T-cell (primary cell): ENCODE measurements at regions not wholly inside any gene's neighbourhood (a gene's known extent, or its start where the extent isn't known, plus 50 kb on each side); places are given as distances from the start of the nearest gene placed in this dataset.

Source experiments
- ATAC-seq, 4 experiments: fragments of 200-7000 bp in 3 of 4; fragments of 150-1000 bp in 1 of 4; cut with Tn5 transposase; replicated peaks in 1 of 4; 1 replicate in 3 of 4; 2 replicates in 1 of 4; pipeline ENCODE4 v1.10.0; 2021; ENCODE audit warnings: moderate library complexity in 3 of 4, mild to moderate bottlenecking in 2 of 4, moderate number of reproducible peaks in 1 of 4
- CTCF ChIA-PET, 2 donors: fragments of 300-600 bp; sonication (Branson Sonifier 250); formaldehyde crosslinking; loops; one replicate each; lab custom pipeline; 2022; ENCODE audit warnings: antibody characterized with exemption in 2 of 2; lab: Charles Lee
- POLR2A ChIA-PET, 2 donors: fragments of 300-600 bp; sonication (Branson Sonifier 250); formaldehyde crosslinking; loops; one replicate each; lab custom pipeline; 2022; ENCODE audit warnings: antibody characterized with exemption in 2 of 2; lab: Charles Lee
- DNase-seq, 35 experiments: peaks; one replicate each; pipeline versions ENCODE4 v3.0.0 to v3.0.0-alpha.2; 2013 to 2023
- H3K27ac ChIP-seq: one replicate; pipeline ENCODE4 v1.5.1; 2013; ENCODE audit warnings: low read length
- H3K27me3 ChIP-seq, 2 experiments: replicated peaks in 1 of 2; 1 replicate in 1 of 2; 2 replicates in 1 of 2; pipeline versions ENCODE4 v1.6.1 to v1.7.0; 2013; ENCODE audit warnings: low read length in 1 of 2, mixed read lengths in 1 of 2; ENCODE audit not compliant: control insufficient read depth in 2 of 2, insufficient read depth in 2 of 2; ENCODE audit errors: extremely low read depth in 1 of 2
- H3K36me3 ChIP-seq, 2 donors: 1 replicate in 1 of 2; 2 replicates in 1 of 2; pipeline versions ENCODE4 v1.6.1 to v1.7.0; 2013; ENCODE audit warnings: low read length in 1 of 2; ENCODE audit not compliant: control insufficient read depth in 2 of 2, insufficient read depth in 1 of 2; ENCODE audit errors: extremely low read depth in 1 of 2
- H3K4me1 ChIP-seq, 2 experiments: 1 replicate in 1 of 2; 2 replicates in 1 of 2; pipeline versions ENCODE4 v1.6.1 to v1.7.0; 2013; ENCODE audit warnings: low read length in 2 of 2, mixed read lengths in 1 of 2; ENCODE audit not compliant: insufficient read depth in 2 of 2, control insufficient read depth in 1 of 2; ENCODE audit errors: extremely low read depth in 1 of 2
- H3K4me3 ChIP-seq, 2 donors: 1 replicate in 1 of 2; 2 replicates in 1 of 2; pipeline versions ENCODE4 v1.5.1 to v1.7.0; 2013; ENCODE audit warnings: mild to moderate bottlenecking in 2 of 2, low read length in 1 of 2, moderate library complexity in 1 of 2; ENCODE audit not compliant: control insufficient read depth in 1 of 2; ENCODE audit errors: extremely low read depth in 1 of 2
- H3K9me3 ChIP-seq: 2 replicates; pipeline ENCODE4 v1.7.0; 2013
- H3K27ac Mint-ChIP-seq, 2 donors: one replicate each; pipeline ENCODE4 v1.8.0; 2020 to 2021; ENCODE audit warnings: mild to moderate bottlenecking in 2 of 2, mixed read lengths in 2 of 2
- H3K27me3 Mint-ChIP-seq, 2 donors: one replicate each; pipeline ENCODE4 v1.8.0; 2021 to 2022; ENCODE audit warnings: mixed read lengths in 2 of 2
- H3K36me3 Mint-ChIP-seq: one replicate; pipeline ENCODE4 v1.8.0; 2021; ENCODE audit warnings: mixed read lengths
- H3K4me1 Mint-ChIP-seq, 3 donors: one replicate each; pipeline ENCODE4 v1.8.0; 2020 to 2022; ENCODE audit warnings: mixed read lengths in 3 of 3, mild to moderate bottlenecking in 1 of 3
- H3K4me3 Mint-ChIP-seq, 3 donors: one replicate each; pipeline ENCODE4 v1.8.0; 2020 to 2022; ENCODE audit warnings: mild to moderate bottlenecking in 3 of 3, mixed read lengths in 3 of 3, moderate library complexity in 3 of 3
- H3K9me3 Mint-ChIP-seq, 3 donors: one replicate each; pipeline ENCODE4 v1.8.0; 2020 to 2022; ENCODE audit warnings: mixed read lengths in 3 of 3
- WGBS: methylation state at CpG from one replicate; pipeline ENCODE4 v1.1.5; 2013; ENCODE audit warnings: missing lambda C conversion rate; ENCODE audit not compliant: insufficient coverage; 5-methylcytosine and 5-hydroxymethylcytosine counted together

GRCh38 chr4:123994917-123995316, 598.3 kb downstream of the SPRY1 start:
- no peak overlapping the region for H3K27ac ChIP-seq
- WGBS = no CpG with 5 or more reads among the region's 2 CpGs
- DNase-seq = no peak
- ATAC-seq = no peak
- Mint-ChIP-seq H3K9me3 (no peaks in the 10 kb centered on the region), H3K27me3 (no peaks in the 10 kb centered on the region), H3K4me1 (no peaks in the 10 kb centered on the region), H3K36me3 (no peaks in the 10 kb centered on the region), H3K27ac (no peak overlapping the region), H3K4me3 (no peak overlapping the region)
- no peaks in the 10 kb centered on the region for H3K4me1 ChIP-seq
- ChIA-PET CTCF (interaction anchor here in 1 of 2 donors (0.7 kb wide), 1 partner anchor 13 kb away, joined by 3 read pairs; no protein-coding TSS in a partner anchor), POLR2A (no interaction called here)
- H3K27me3 ChIP-seq = no peaks in the 10 kb centered on the region
- no peak overlapping the region for H3K4me3 ChIP-seq
- no peaks in the 10 kb centered on the region for H3K36me3 ChIP-seq
- no peaks in the 10 kb centered on the region for H3K9me3 ChIP-seq

DNA sequence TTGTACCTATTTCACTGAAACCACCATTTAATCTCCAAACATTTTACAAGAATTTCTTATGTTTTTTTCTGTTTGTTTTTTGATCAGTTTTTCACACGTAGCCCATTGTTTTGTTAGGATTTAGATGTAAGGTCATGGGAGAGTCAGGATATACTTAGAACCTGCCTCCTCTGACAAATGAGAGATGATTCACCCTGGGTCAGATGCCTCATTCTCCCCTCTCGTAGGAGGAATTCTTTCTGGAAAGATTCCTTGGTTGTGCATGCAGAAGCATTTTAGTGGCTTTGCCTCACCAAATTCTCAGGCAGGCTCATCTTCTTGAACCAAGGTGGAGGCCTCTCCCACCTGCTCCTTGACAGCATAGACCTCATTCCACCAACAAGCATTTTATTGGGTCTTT, 599.3 kb downstream of the SPRY1 start:
- ChIA-PET POLR2A (no interaction called here), CTCF (no interaction called here)
- no peak overlapping the region for H3K27ac Mint-ChIP-seq
- Histone ChIP-seq H3K9me3 (no peaks in the 10 kb centered on the region), H3K4me3 (no peak overlapping the region), H3K4me1 (no peaks in the 10 kb centered on the region), H3K27me3 (no peaks in the 10 kb centered on the region), H3K36me3 (no peaks in the 10 kb centered on the region), H3K27ac (no peak overlapping the region)
- H3K27me3 Mint-ChIP-seq = peaks cover 0 to under 1% of the 10 kb centered on the region in 2 donors
- H3K9me3 Mint-ChIP-seq = no peaks in the 10 kb centered on the region
- H3K4me1 Mint-ChIP-seq = no peaks in the 10 kb centered on the region
- WGBS = 73% methylated on average over 1 of the region's 2 CpGs
- H3K36me3 Mint-ChIP-seq = no peaks in the 10 kb centered on the region
- no peak overlapping the region for H3K4me3 Mint-ChIP-seq
- ATAC-seq (no peak), DNase-seq (no peak)

DNA sequence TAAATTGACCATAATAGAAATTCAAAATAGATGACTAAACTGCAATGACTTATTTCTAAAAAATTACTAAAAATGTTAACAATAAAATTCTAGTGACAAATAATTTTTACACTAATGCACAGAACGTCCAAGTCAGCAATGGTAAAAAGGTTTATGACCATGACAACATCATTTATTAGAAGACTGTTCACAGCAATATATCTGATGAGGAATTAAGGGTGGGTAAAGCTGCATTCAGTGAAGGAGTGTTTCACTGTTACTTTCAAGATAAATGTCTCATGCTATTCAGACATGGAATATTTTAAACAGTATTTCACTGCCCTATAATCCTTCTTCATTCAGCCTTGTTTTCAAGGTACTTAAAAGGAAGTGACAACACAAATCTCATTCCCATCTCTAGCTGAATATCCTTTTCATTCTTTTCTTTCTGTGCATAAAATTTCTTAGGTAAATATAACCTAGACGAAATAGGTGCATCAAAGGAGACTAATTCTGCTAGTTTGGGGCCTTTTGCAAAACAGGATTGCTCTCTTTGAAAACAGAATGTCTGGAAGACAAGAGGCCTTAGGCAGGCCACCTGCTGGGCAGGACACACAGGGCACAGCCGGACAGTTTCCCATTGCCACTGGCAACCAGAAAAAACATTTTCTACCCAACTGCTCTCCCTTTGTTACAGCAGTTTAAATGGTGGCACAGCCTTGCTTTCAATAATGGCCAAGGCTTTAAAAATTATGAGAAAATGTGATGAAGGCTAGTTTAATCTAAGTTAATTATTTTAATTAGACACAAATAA, 600.3 kb downstream of the SPRY1 start:
- peaks cover 0 to 3% of the 10 kb centered on the region in 2 donors for H3K27me3 Mint-ChIP-seq
- ATAC-seq (no peak), DNase-seq (no peak)
- 40% methylated on average over 1 of the region's 3 CpGs for WGBS
- H3K4me1 Mint-ChIP-seq = no peaks in the 10 kb centered on the region
- H3K4me3 Mint-ChIP-seq = no peak overlapping the region
- H3K36me3 ChIP-seq = no peaks in the 10 kb centered on the region
- no peaks in the 10 kb centered on the region for H3K36me3 Mint-ChIP-seq
- H3K4me3 ChIP-seq = no peak overlapping the region
- no peaks in the 10 kb centered on the region for H3K9me3 ChIP-seq
- H3K27ac ChIP-seq = no peak overlapping the region
- no peaks in the 10 kb centered on the region for H3K4me1 ChIP-seq
- no peak overlapping the region for H3K27ac Mint-ChIP-seq
- ChIA-PET POLR2A (no interaction called here), CTCF (no interaction called here)
- no peaks in the 10 kb centered on the region for H3K27me3 ChIP-seq
- H3K9me3 Mint-ChIP-seq = no peaks in the 10 kb centered on the region

DNA sequence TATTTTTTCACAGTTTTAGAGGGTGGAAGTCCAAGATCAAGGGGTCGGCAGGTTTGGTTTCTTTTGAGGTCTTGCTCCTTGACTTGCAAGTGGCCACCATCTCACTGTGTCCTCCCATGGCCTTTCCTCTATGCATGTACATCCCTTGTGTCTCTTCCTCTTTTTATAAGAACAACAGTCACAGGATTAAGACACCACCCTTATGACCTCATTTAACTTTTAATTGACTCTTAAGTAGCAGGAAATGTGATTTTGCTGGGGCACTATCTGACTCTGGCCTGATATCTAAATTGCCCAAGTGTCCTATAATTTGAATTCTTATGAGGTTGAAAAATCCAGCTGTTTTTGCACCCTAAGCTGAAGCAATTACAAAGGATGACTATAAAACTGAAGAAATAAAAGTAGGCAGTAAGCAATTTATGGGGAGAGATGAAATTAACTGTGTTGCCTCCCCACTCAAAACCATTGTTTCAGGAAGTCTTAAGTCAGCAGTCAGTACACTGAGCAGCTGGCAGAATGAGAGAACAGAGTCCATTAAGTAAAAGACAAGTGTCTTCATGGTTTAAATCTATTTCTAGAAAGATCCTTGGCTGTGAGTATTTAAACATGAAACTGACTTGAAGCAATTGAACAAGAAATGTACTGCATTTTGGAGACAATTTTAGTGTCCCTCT, 601.3 kb downstream of the SPRY1 start:
- ChIA-PET POLR2A (no interaction called here), CTCF (no interaction called here)
- Mint-ChIP-seq H3K9me3 (no peaks in the 10 kb centered on the region), H3K4me3 (no peak overlapping the region), H3K4me1 (no peaks in the 10 kb centered on the region), H3K27me3 (peaks cover 0 to 3% of the 10 kb centered on the region in 2 donors), H3K27ac (no peak overlapping the region), H3K36me3 (no peaks in the 10 kb centered on the region)
- Histone ChIP-seq H3K9me3 (no peaks in the 10 kb centered on the region), H3K4me3 (no peak overlapping the region), H3K4me1 (no peaks in the 10 kb centered on the region), H3K36me3 (no peaks in the 10 kb centered on the region), H3K27me3 (no peaks in the 10 kb centered on the region), H3K27ac (no peak overlapping the region)
- WGBS = no CpG with 5 or more reads among the region's 1 CpG
- DNase-seq (no peak), ATAC-seq (no peak)

DNA sequence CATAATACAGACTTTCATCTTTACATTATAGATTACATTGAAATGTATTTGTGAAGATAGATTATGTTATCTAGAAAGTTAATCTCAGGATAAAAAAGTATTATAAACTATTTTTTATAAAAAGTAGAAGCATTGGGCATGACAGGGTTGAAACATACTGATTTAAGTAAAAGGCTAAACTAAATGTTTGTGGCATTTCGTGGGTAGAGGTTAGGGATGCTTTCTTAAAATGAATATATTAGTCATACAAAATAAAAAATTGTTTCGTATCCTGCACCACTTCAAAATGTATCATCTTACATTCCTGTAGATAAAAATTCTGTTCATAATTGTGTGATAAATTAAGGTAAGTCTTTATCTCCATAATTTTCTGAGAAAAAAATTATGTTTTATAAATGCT, 603.6 kb downstream of the SPRY1 start:
- CTCF ChIA-PET = no interaction called here
- H3K36me3 ChIP-seq = no peaks in the 10 kb centered on the region
- Mint-ChIP-seq H3K4me3 (no peak overlapping the region), H3K4me1 (no peaks in the 10 kb centered on the region), H3K27me3 (peaks cover 0 to 3% of the 10 kb centered on the region in 2 donors), H3K36me3 (no peaks in the 10 kb centered on the region), H3K27ac (no peak overlapping the region), H3K9me3 (peaks cover 0 to 4% (median 3%) of the 10 kb centered on the region in 3 donors)
- DNase-seq (no peak), ATAC-seq (no peak)
- no peaks in the 10 kb centered on the region for H3K9me3 ChIP-seq
- WGBS = no CpG with 5 or more reads among the region's 2 CpGs
- H3K4me3 ChIP-seq = no peak overlapping the region
- H3K4me1 ChIP-seq = no peaks in the 10 kb centered on the region
- POLR2A ChIA-PET = no interaction called here
- no peaks in the 10 kb centered on the region for H3K27me3 ChIP-seq
- H3K27ac ChIP-seq = no peak overlapping the region

- ATAC-seq (no peak), DNase-seq (no peak)
- Mint-ChIP-seq H3K27me3 (peaks cover 0 to 3% of the 10 kb centered on the region in 2 donors), H3K27ac (no peak overlapping the region), H3K4me1 (peaks cover 0 to 9% (median 0%) of the 10 kb centered on the region in 3 donors), H3K4me3 (no peak overlapping the region), H3K36me3 (no peaks in the 10 kb centered on the region), H3K9me3 (peaks cover 0 to 6% (median 0%) of the 10 kb centered on the region in 3 donors)
- H3K4me1 ChIP-seq = no peaks in the 10 kb centered on the region
- POLR2A ChIA-PET = no interaction called here
- no peak overlapping the region for H3K4me3 ChIP-seq
- CTCF ChIA-PET = no interaction called here
- no peaks in the 10 kb centered on the region for H3K36me3 ChIP-seq
- no peaks in the 10 kb centered on the region for H3K9me3 ChIP-seq
- H3K27ac ChIP-seq = no peak overlapping the region
- no peaks in the 10 kb centered on the region for H3K27me3 ChIP-seq
- WGBS = no CpG with 5 or more reads among the region's 1 CpG
Observed at GRCh38 chr4:124015766-124016165, 619.2 kb downstream of the SPRY1 start.
